ENCODE measurements at regions not wholly inside any gene's neighbourhood (a gene's known extent, or its start where the extent isn't known, plus 50 kb on each side); places are given as distances from the start of the nearest gene placed in this dataset.
"Not testable (repeated sequence)": the region's sequence is repeated elsewhere in the genome, so short reads cannot be mapped to it uniquely, and the experiment has no call there.

DNA sequence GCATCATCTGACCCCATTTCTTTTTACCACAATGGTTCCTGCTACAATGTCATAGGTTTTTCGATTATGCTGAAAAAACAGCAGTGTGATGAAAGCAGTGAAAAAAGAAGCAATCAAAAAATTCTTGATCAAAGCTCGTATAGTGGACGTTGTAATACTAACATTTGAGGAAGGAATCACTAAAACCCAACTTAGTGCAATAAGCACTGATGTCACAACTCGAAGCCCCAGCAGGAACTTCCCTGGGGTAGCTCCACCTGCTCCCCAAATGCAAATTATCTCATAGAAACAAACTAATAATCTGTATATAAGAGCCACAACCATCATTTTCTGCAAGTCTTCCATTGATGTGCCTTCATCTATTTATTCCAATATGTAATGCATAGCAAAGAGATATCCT lies 285.6 kb upstream of the SGK1 start:
- no peak for FAIRE-seq

DNA sequence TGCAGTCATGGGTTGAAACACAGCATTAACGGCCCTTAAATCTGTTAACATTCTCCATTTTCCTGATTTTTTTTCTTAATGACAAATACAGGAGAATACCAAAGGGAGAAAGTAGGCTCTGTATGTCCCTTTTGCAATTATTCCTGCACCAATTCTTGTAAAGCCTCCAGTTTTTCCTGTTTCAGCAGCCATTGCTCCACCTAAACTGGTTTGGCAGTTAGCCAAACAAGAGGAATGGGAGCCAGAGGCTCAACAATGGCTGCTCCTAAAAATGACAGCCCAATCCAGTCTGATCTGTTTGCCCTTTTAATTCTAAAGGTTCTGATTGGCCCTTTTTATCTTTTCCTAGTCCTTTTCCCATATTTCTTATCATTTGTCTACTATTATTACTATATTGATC lies 284.2 kb upstream of the SGK1 start:
- no peak for FAIRE-seq

DNA sequence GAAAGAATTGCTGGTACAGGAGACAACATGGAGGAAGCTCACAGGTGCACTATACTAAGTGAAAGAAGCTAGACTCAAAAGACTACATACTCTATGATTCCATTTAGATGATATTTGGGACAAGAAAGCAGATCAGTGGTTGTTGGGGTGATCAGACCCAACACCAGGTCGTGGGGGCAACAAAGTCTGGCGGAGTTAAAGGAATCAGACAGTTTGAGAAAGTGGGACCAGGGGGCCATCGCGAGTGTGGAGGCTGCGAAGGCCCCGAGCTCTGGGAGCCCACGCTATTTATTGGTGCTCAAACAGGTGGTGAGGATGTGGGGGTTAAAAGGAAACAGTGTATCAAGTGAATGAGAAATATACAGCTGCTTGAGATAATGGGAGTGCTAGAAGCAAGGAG lies 282.8 kb upstream of the SGK1 start:
- FAIRE-seq, result no peak

DNA sequence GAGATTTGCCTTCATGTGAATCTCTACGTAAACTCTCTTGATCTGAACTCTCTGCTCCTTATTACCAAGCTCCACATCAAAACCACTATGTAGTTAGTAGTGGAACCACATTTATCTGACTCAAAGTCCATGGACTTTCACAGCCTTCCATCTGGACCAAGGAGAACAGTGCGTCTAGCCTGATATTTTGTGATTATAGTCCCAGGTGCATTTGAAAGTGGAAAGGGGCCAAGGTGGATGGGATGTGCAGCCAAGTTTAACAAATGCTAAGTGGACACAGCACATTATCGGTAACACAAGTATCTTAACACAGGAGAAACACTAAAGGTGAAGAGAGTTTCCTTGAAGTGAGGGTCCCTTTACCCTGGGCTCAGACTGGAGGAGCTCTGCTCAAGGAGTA lies 281.2 kb upstream of the SGK1 start:
- no peak for FAIRE-seq

DNA sequence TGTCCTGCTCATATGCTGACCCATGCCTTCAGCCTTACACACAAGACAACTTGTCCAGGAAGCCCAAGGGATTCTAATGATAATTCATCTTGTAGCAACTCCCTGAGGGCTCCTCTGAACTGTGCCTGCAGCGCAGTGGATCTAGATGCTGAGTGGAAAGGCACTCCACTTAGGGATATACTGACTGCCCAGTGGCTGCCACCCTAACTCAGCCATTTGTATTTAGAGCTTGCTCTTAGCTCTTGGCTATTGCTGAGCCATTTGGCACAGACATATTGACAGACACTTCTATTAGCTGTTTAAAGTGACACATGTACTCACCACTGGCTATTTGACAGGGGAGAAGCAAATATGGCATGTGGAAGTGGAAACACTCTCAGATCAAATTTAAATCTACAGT lies 278.3 kb upstream of the SGK1 start:
- no peak for FAIRE-seq

DNA sequence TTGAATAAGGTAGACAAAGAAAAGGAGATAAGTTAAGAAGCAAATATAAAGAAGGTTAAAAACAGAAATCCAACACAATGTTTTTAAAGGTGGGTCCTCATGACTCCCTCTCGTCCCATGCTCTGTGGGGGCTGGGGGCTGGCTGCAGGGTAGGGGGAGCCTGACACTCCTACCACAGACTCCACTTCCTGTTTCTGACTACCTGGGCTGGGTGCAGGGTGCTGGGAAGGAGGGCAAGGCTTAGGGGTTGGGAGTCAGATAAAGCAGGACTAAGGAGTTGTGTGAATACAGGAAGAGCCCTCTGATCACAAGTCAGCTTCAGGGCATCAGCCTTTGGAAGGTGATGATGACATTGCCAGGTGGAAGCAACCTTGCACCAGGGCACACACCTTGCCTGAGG lies 277.0 kb upstream of the SGK1 start:
- FAIRE-seq, result no peak

DNA sequence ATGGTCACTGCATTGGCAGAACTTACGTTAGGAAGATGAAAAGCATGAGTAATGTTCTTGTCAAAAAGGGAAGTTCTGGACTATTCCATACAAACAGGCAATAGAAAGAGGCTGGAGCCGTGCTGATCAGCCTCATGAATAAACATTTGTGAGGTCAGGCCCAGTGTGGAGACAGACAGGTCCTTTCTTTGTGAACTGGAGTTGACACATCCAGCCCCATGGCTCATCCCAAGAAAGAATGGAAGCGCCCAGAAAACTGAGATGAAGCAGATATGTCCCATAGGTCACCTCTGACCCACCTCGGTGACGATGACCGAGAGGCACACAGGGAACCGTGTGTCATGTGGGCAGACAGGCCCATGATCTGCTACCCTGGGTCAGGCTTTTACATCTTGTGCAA lies 276.0 kb upstream of the SGK1 start:
- FAIRE-seq, result no peak

DNA sequence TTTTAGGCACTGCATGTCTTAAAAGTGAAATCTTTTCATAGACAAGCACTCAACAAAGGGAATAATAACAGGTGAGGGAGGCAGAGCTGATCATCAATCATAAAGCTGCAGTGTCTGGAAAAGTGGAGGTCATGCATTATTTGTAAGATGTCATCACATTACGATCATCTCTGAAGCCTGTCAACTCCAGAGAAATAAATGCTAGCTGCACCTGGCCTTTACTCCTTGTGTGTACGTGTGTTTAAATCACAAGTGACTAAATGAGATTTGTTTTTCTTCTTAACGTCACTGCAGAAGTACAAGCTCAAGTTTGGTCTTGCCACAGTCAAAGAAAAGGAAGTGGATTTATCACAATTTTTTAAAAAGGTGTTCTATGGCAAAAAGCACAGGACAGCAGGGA lies 275.5 kb upstream of the SGK1 start:
- no peak for FAIRE-seq

DNA sequence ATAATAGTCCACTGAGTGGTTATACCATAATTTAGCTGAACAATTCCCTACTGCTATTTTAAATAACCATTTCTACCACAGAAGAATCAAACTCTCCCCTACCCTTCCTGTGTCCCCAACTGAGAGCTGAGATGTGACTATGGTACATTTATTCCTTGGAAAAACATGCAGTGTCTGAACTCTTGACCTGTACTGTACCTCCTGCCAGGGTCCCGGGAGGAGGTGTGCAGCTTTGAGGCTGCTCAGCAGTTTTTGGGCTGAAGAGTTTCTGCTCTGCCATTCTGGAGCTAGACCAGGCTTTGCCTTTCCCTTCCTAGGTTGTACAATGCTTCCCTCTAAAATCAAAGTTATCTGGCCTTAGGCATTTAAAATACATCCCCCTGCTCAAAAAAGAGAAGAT lies 275.1 kb upstream of the SGK1 start:
- FAIRE-seq, result no peak

DNA sequence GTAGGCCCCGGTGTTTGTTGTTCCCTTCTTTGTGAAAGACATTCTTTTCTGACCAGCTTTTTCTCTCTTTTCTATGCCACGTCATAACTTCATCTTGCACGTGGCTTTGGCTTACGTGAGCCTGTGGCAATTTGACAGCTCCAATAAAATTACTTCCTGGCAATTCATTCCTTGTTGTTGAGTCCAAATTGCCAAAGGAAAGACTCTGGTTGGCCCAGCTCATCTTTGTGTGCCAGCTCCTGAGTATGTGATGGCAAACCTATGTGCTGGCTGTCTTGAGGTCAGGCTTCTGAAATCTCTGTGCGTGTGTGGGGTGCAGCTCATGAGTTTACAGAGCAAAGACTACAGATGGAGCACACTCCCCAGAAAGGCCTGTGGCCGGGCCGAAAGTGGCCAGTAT lies 272.5 kb upstream of the SGK1 start:
- no peak for FAIRE-seq

DNA sequence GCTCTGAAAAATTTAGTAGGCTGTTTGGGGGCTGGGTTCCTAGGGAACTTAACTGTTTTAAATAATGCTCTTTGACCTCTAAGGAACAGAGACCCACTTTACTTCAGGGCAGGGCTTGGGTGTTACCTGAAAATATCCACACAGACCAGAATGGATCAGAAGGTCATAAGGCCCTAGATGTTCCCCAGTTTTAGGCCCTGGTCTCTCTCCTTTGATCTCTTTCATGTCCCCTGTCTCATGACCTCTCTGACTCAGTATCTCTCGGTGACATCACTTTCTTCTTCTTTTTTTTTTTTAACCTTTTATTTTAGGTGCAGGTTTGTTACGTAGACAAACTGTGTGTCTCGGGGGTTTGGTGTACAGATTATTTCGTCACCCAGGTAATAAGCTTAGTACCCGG lies 272.1 kb upstream of the SGK1 start:
- no peak for FAIRE-seq

DNA sequence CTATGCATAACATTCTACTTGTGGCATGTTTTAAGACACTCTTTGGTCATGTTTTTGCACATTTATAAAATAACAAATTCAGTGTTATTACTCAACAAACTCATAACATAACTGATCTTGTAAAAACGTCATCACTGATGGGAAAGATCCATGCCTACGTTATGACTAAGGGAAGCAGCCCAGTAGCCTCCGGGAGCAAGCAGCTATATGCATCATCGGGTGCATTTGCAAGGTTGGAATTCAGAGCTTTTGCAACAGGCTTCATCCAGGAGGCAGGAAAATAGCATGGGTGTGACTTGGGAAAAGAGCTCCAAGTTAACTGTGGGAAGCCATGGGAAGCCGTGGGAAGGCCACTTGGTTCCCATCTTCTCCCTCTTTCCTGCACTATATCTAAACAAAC lies 271.6 kb upstream of the SGK1 start:
- no peak for FAIRE-seq

DNA sequence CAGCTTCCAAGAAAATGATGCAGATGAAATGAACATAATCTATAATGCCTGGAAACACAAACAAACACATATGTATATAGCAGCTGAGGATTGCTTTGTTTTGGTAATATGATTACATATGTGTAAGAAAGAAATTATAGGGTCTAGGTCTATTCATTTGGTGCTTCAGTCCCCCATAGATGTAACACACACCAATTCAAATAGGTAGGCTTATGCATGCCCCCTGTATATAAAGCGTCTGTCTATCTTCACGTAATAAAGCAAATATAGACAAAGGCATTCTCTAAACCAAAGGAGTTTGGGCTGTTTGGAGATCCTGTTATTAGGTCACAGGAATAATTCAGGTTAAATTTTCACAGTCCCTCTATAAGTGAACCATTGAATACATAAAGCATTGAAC lies 270.4 kb upstream of the SGK1 start:
- FAIRE-seq, result no peak

DNA sequence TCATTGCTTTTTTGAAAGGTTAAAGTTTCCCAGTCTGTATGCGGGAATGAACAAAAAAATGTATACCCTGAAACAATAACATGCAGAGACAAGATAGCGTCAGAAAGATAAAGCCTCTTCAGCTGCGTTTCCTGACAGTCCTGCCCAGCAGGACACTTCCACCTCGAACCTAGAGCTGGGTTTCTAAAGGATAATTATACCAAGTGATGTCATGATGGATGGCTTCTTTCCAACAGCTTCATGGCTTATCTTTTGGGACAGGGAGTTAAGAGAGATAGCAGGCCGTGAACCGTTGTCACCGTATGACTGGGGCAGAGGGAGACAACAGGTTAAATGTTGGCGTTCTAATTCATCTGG lies 267.6 kb upstream of the SGK1 start:
- no peak for FAIRE-seq

DNA sequence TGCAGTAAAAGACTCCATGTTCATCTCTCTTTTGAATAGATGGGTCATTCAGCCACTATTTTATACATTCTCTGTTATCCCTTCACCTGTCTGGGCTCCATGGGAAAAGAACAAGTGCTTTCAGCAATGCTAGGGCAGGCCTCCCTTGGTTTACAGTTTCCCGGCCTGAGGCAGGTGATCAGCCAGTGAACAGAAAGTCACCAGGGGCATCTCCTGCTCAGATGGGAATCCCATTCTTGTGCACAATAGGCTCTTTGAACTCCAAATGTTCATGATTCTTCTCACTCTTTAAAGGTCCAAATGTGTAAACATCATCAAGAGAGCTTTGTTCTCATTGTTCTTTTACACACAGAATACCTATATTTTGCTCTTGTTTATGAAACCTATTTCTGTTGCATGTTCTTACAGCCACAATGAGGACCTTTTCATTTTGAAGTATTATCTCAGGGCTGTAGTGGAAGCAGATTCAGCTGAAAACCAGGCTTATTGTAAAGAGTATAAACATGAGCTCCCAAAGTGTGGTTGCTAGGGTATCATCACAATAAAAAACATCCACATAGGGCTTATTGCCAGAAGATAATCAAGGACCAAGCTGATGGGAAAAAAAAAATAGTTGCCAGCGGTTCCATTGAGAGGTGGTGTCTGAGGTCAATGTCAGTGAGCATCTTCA lies 267.1 kb upstream of the SGK1 start:
- no peak for FAIRE-seq

DNA sequence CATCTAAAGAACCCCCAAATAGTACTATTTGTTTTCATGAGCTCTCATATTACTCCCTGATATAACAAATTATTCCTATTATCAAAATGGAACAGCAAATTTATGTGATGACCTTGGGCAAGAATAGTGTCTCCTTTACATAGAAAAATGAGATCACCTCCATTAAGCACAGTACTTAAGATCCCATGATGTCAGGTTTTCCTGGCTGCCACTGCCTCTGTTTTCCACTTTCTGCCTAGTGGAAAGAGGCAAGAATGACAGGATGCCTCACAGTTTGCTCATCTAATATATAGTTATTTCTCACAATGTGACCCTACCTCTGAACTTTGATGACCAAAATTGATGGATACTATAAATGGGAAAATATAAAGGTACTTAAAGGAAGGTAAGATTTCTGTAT lies 260.1 kb upstream of the SGK1 start:
- no peak for FAIRE-seq

DNA sequence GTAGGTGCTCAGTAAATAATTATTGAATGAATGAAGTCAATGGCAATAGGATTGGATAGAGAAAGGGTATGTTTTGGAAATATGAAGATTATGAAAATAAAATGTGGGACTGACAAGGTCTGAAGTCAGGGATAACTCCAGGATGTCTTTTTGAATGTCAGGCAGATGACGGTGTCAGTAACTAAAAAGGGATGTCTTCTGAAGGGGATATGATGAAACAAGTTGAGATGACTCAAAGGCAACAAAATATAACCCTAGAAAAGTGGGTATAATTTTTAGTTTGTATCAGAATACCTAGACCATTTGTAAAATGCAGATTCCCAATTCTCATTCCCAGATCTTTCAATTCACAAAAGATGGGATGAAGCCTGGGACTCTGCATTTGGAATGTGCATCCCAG lies 257.3 kb upstream of the SGK1 start:
- FAIRE-seq, result no peak

DNA sequence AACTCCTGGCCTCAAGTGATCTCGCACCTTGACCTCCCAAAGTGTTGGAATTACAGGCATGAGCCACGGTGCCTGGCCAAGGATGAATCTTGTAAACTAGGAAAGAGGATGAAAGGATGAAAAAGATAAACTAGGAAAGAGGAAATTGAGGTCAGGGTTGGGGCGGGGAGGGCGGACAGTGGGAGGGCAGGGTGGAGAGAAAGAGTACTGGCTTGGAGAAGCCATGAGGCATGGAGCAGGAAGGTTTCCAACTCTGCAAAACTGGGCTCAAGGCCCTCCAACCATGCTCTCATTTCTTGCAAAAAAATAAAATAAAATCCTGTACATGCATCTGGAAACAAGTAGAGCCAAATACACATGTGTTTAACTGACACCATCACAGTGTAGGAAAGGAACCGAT lies 256.6 kb upstream of the SGK1 start:
- no peak for FAIRE-seq

DNA sequence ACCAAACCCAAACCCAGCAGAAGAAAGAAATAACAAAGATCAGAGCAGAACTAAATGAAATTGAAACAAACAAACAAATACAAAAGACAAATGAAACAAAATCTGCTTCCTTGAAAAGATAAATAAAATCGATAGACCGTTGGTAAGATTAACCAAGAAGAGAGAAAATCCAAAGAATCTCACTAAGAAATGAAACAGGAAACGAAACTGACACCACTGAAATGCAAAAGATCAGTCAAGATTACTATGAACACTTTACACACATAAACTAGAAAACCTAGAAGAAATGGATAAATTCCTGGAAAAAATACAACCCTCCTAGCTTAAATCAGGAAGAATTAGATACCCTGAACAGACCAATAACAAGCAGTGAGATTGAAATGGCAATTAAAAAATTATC lies 252.1 kb upstream of the SGK1 start:
- not testable (repeated sequence) for FAIRE-seq

DNA sequence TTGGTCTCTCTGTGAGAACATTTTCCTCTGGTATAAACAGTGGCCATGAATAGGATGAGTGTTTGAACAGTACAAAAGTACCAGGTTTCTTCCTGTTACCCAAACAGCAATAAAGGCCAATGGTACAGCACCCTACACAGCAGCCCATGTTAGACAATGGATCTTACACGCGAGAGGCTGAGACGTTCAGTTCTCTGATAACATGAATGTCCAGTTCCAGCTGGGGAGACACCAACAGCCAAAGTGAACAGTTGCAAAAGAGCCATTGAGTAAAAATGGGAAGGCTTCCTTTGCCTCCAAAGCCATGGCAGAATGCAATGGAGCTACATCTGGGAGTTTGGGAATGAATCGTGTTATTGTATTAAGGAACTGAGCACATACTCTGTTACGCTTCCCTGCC lies 246.8 kb upstream of the SGK1 start:
- no peak for FAIRE-seq

DNA sequence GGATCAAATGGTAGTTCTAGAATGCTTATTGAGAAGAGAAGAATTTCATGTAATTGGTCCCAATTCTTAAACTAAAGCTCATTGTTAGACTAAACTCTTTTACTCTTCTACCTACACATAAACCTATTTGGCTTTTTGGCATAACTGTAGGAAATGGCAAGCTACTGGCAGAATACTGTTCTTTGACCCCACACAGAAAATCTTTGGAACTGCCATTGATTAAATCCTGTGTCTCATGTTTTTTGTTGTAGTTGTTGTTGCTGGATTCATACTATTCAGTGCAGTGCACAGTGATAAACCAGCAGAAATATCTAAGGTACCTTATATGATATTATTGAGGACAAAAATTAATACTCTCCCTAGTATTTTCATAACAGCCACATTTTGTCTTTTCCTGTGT lies 242.1 kb upstream of the SGK1 start:
- no peak for FAIRE-seq

DNA sequence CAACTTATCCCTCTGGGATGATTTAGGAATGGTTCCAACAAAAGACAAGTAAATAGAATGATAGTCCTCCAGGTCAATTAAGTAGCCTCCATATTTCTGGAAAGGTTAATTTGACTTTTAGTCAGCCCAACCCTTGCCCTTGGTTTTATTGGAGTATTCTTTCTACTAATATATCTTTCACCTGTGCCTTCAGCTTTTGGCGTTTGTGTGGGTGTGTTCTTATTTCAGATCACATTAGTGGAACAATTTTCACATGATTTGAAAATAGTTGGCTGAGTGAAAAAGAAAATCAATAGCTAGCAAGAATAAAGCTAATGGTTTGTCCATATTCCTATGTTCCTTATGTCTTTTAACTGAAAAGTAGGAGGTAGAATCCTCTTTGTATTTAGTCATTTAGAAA lies 239.6 kb upstream of the SGK1 start:
- no peak for FAIRE-seq

DNA sequence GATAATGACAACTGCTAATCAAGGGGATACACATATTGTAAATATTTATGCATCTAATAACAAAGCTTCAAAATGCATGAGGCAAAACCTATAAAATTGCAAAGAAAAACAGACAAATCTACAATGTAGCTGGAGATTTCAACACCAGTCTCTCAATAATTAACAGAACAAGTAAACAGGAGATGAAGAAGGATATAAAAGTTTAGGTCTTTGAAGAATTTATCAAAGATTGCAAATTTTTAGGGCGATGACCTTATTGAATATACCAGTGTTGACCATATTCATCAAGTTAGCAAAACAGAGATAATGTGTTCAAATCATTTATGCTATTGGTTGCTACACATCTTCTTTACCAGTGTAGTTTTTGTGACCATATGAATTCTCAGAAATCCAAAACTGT lies 237.8 kb upstream of the SGK1 start:
- FAIRE-seq, result no peak

DNA sequence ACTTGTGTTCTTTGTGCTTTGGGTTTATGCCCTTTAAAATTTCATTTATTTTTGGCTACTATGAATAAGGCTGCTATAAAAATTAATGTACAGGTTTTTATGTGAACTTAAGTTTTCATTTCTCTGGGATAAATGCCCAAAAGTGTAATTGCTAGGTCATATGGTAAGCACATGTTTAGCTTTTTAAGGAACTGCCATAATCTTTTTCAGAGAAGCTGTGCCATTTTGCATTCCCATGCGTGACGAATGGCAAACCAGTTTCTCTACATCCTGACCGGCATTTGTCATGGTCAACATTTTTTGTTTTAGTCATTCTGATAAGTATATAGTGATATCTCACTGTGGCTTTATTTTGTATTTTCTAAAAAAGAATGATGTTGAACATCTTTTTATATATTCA lies 236.0 kb upstream of the SGK1 start:
- FAIRE-seq, result no peak

DNA sequence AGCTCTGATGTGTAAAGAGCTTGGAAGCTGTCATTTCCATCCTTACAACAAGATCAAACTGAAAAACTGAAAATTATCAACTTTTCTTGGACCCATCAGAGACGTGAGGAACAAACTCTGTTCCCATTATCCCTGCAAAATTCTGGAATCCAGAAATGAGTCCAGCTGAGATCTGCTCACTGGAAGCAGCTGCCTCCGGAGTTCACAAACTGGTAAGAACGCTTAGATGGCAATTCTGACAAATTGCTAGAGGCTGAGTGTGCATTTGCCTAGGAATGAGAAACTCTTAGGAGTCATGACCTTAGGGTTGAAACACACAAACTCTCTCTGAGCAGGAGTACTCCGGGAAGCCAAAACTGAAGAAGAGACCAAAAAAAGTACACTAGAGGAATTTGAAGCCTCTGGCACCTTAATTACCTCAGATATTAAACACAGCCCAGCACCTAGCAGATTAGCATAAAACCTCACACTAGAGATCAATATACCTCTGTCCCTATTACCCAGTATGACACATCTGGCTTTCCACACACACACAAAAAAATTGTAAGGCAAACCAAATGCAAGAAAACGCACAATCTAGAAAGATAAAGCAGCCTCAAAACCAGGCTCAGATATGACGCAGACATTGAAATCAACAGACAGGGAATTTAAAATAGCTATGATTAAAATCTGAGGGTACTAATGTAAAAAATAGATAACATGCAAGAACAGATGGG lies 233.5 kb upstream of the SGK1 start:
- FAIRE-seq, result no peak
